AG09319 (cell line): ENCODE measurements at regions not wholly inside any gene's neighbourhood (a gene's known extent, or its start where the extent isn't known, plus 50 kb on each side); places are given as distances from the start of the nearest gene placed in this dataset.

Source experiments
- DNase-seq: peaks from one replicate; pipeline ENCODE4 v3.0.0-alpha.2; 2010; ENCODE audit warnings: low read depth; ENCODE audit errors: extremely low read depth
- CTCF ChIP-seq: IDR thresholded peaks from 2 replicates; pipeline ENCODE4 v1.5.1; 2011; ENCODE audit warnings: low read depth, mild to moderate bottlenecking, inconsistent platforms, low read length, moderate library complexity

- no peak for TF ChIP-seq CTCF
- DNase-seq = no peak
Observed at GRCh38 chr16:62105244-62105643, 69.0 kb upstream of the CDH8 start.

- no peak for TF ChIP-seq CTCF
- no peak for DNase-seq
Observed at GRCh38 chr16:62102588-62102987, 66.3 kb upstream of the CDH8 start.

GRCh38 chr16:62100651-62101050 is 64.4 kb upstream of the CDH8 start:
- no peak for TF ChIP-seq CTCF
- DNase-seq = no peak

- no peak for TF ChIP-seq CTCF
- no peak for DNase-seq
Observed at GRCh38 chr16:62089715-62090114, 53.5 kb upstream of the CDH8 start.

- TF ChIP-seq CTCF = no peak
- DNase-seq = no peak
Observed at GRCh38 chr16:62088731-62089410, 52.6 kb upstream of the CDH8 start.
